HCT116 (cell line): ENCODE measurements at regions not wholly inside any gene's neighbourhood (a gene's known extent, or its start where the extent isn't known, plus 50 kb on each side); places are given as distances from the start of the nearest gene placed in this dataset.

ENCODE experiments used
- CEBPB ChIP-seq: IDR thresholded peaks from 2 replicates; pipeline ENCODE4 v1.6.1; 2012; ENCODE audit warnings: low read depth
- CTCF ChIP-seq, 3 experiments: fragments of 200-600 bp in 1 of 3; sonication (generic) in 1 of 3; IDR thresholded peaks in 2 of 3; conservative IDR thresholded peaks in 1 of 3; 2 replicates each; pipeline ENCODE4 v1.5.1; 2012 to 2017; ENCODE audit warnings: low read depth in 2 of 3, low read length in 2 of 3, antibody characterized with exemption in 1 of 3, borderline replicate concordance in 1 of 3, control low read depth in 1 of 3, mild to moderate bottlenecking in 1 of 3, mixed read lengths in 1 of 3, mixed run types in 1 of 3, moderate library complexity in 1 of 3; ENCODE audit not compliant: insufficient read depth in 1 of 3
- EZH2 ChIP-seq: fragments of 200-600 bp; sonication (generic); IDR thresholded peaks from 2 replicates; pipeline ENCODE4 v1.6.1; 2017; ENCODE audit warnings: antibody characterized with exemption, mixed run types
- EZH2phosphoT487 ChIP-seq: fragments of 200-600 bp; IDR thresholded peaks from 2 replicates; pipeline ENCODE4 v1.6.1; 2018; ENCODE audit warnings: antibody characterized with exemption, borderline replicate concordance
- POLR2A ChIP-seq: IDR thresholded peaks from 2 replicates; pipeline ENCODE4 v1.7.0; 2011; ENCODE audit warnings: borderline replicate concordance; ENCODE audit not compliant: insufficient read depth, insufficient read length; ENCODE audit errors: extremely low read depth
- POLR2AphosphoS5 ChIP-seq: IDR thresholded peaks from 2 replicates; pipeline ENCODE4 v1.6.1; 2011; ENCODE audit warnings: mild to moderate bottlenecking, low read depth, low read length, moderate library complexity
- REST ChIP-seq: IDR thresholded peaks from 2 replicates; pipeline ENCODE4 v1.6.1; 2012; ENCODE audit warnings: low read depth
- SIN3A ChIP-seq: IDR thresholded peaks from 2 replicates; pipeline ENCODE4 v1.6.1; 2012; ENCODE audit warnings: low read depth
- SRF ChIP-seq: IDR thresholded peaks from 2 replicates; pipeline ENCODE4 v1.6.1; 2012; ENCODE audit warnings: low read depth
- ZBTB33 ChIP-seq: IDR thresholded peaks from 2 replicates; pipeline ENCODE4 v1.6.1; 2011; ENCODE audit warnings: mild to moderate bottlenecking, low read length, moderate library complexity; ENCODE audit not compliant: insufficient replicate concordance; ENCODE audit errors: extremely low read depth
- ZFX ChIP-seq: fragments of 450-650 bp; IDR thresholded peaks from 2 replicates; pipeline ENCODE4 v1.6.1; 2017

DNA sequence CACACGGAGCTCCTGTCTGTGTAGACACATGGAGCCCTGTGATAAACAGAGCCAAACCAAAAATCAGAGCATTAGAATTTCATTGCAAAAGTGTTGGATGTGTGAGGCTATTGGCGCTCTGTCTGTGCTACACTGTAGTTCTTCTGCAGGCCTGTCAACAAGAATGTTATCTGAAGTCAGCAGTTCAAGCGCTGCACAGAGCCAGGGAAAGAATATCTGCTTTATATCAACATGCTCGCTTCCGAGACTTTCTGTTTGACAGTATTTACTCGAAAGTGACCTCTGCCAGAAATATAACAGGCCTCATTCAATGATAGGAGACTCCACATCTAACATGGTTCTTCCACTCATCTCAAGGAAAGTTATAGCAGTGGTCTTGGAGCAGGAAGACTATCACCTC, 118.3 kb downstream of the CCER1 start:
- TF ChIP-seq POLR2A = no peak
- TF ChIP-seq CTCF (IDR thresholded peaks at IDR 0.05 in 2 of 3, conservative IDR thresholded peaks at IDR 0.05 in 1 of 3; ENCODE audit: borderline replicate concordance in 1 of 3, insufficient read depth in 1 of 3, low read depth in 2 of 3, low read length in 2 of 3) = no peak
- TF ChIP-seq EZH2 = no peak
- TF ChIP-seq REST = no peak
- no peak for TF ChIP-seq SIN3A
- no peak for TF ChIP-seq POLR2AphosphoS5
- no peak for TF ChIP-seq CEBPB
- TF ChIP-seq ZBTB33 = no peak
- no peak for TF ChIP-seq EZH2phosphoT487
- TF ChIP-seq ZFX = no peak
- no peak for TF ChIP-seq SRF
